Dermis blood vessel endothelial cell (primary cell): ENCODE measurements at regions not wholly inside any gene's neighbourhood (a gene's known extent, or its start where the extent isn't known, plus 50 kb on each side); places are given as distances from the start of the nearest gene placed in this dataset.
"Not testable (repeated sequence)": the region's sequence is repeated elsewhere in the genome, so short reads cannot be mapped to it uniquely, and the experiment has no call there.

ENCODE experiments used
- DNase-seq: peaks from one replicate; pipeline ENCODE4 v3.0.0; 2010

- DNase-seq, result no peak
Observed at GRCh38 chr1:47491341-47491753, 53.5 kb downstream of the FOXD2 start.

GRCh38 chr1:47495176-47495713 lies 57.4 kb downstream of the FOXD2 start:
- DNase-seq, result no peak

GRCh38 chr1:47498551-47498950 lies 60.7 kb downstream of the FOXD2 start:
- no peak for DNase-seq

GRCh38 chr1:47501069-47501468 lies 63.2 kb downstream of the FOXD2 start:
- no peak for DNase-seq

- no peak for DNase-seq
Observed at GRCh38 chr1:47502746-47503370, 65.0 kb downstream of the FOXD2 start.

- not testable (repeated sequence) for DNase-seq
Observed at GRCh38 chr1:47504840-47505239, 67.0 kb downstream of the FOXD2 start.

- no peak for DNase-seq
Observed at GRCh38 chr1:47505267-47505666, 67.4 kb downstream of the FOXD2 start.

- DNase-seq, result no peak
Observed at GRCh38 chr1:47506053-47506452, 68.2 kb downstream of the FOXD2 start.

- DNase-seq, result no peak
Observed at GRCh38 chr1:47507144-47507543, 69.3 kb downstream of the FOXD2 start.

GRCh38 chr1:47507881-47508701 lies 70.2 kb downstream of the FOXD2 start:
- no peak for DNase-seq

GRCh38 chr1:47508702-47509431 lies 71.0 kb downstream of the FOXD2 start:
- DNase-seq, result no peak

- no peak for DNase-seq
Observed at GRCh38 chr1:47510282-47510811, 72.5 kb downstream of the FOXD2 start.

GRCh38 chr1:47511825-47512224 lies 74.0 kb downstream of the FOXD2 start:
- DNase-seq, result no peak

- DNase-seq, result no peak
Observed at GRCh38 chr1:47513393-47513792, 75.5 kb downstream of the FOXD2 start.

GRCh38 chr1:47514229-47514628 lies 76.4 kb downstream of the FOXD2 start:
- DNase-seq, result no peak

- DNase-seq, result no peak
Observed at GRCh38 chr1:47515164-47515789, 77.4 kb downstream of the FOXD2 start.

- DNase-seq, result no peak
Observed at GRCh38 chr1:47517946-47518345, 80.1 kb downstream of the FOXD2 start.

- no peak for DNase-seq
Observed at GRCh38 chr1:47519491-47519890, 81.6 kb downstream of the FOXD2 start.

- DNase-seq, result no peak
Observed at GRCh38 chr1:47519971-47520370, 82.1 kb downstream of the FOXD2 start.

- no peak for DNase-seq
Observed at GRCh38 chr1:47521034-47521881, 83.4 kb downstream of the FOXD2 start.
